GM18507 (cell line): ENCODE measurements at regions not wholly inside any gene's neighbourhood (a gene's known extent, or its start where the extent isn't known, plus 50 kb on each side); places are given as distances from the start of the nearest gene placed in this dataset.
"Not testable (repeated sequence)": the region's sequence is repeated elsewhere in the genome, so short reads cannot be mapped to it uniquely, and the experiment has no call there.

ENCODE experiments used
- DNase-seq: peaks from one replicate; pipeline ENCODE4 v3.0.0; 2011; ENCODE audit warnings: low read depth; ENCODE audit not compliant: insufficient read length; ENCODE audit errors: extremely low spot score
- FAIRE-seq: peaks from 2 replicates; lab custom pipeline; 2011; peaks lifted over from hg19 to GRCh38; lab: Jason Lieb, UNC

- FAIRE-seq (peak; percentile 33), DNase-seq (peak; percentile 90)
Measured at GRCh38 chr7:66413379-66414114, 208.4 kb downstream of the TPST1 start.

GRCh38 chr7:66415659-66416265, 210.6 kb downstream of the TPST1 start:
- DNase-seq (no peak), FAIRE-seq (no peak)

- FAIRE-seq, result no peak
- no peak for DNase-seq
Measured at GRCh38 chr7:66418537-66418936, 210.1 kb upstream of the KCTD7 start.

- DNase-seq, result no peak
- no peak for FAIRE-seq
Measured at GRCh38 chr7:66419210-66419609, 209.5 kb upstream of the KCTD7 start.

- FAIRE-seq (no peak), DNase-seq (no peak)
Measured at GRCh38 chr7:66421830-66422475, 206.7 kb upstream of the KCTD7 start.

- FAIRE-seq, result no peak
- DNase-seq, result no peak
Measured at GRCh38 chr7:66423729-66424128, 205.0 kb upstream of the KCTD7 start.

GRCh38 chr7:66426332-66426731, 202.3 kb upstream of the KCTD7 start:
- no peak for FAIRE-seq

GRCh38 chr7:66426996-66427395, 201.7 kb upstream of the KCTD7 start:
- no peak for FAIRE-seq
- DNase-seq, result no peak

More at GRCh38 chr7:66426332-66426731, 202.3 kb upstream of the KCTD7 start:
- no peak for DNase-seq

- no peak for DNase-seq
- no peak for FAIRE-seq
Measured at GRCh38 chr7:66427956-66428355, 200.7 kb upstream of the KCTD7 start.

- DNase-seq (no peak), FAIRE-seq (no peak)
Measured at GRCh38 chr7:66429498-66430163, 199.1 kb upstream of the KCTD7 start.

GRCh38 chr7:66430164-66430545, 198.5 kb upstream of the KCTD7 start:
- no peak for FAIRE-seq
- no peak for DNase-seq

- DNase-seq, FAIRE-seq: not testable (repeated sequence)
Measured at GRCh38 chr7:66438703-66439405, 189.8 kb upstream of the KCTD7 start.

- DNase-seq (no peak), FAIRE-seq (no peak)
Measured at GRCh38 chr7:66442385-66442784, 186.3 kb upstream of the KCTD7 start.

GRCh38 chr7:66443946-66444345, 184.7 kb upstream of the KCTD7 start:
- DNase-seq, result no peak
- FAIRE-seq, result no peak

- not testable (repeated sequence) for DNase-seq, FAIRE-seq
Measured at GRCh38 chr7:66447007-66447406, 181.7 kb upstream of the KCTD7 start.

GRCh38 chr7:66450814-66451213, 177.9 kb upstream of the KCTD7 start:
- not testable (repeated sequence) for FAIRE-seq, DNase-seq

GRCh38 chr7:66451713-66452112, 177.0 kb upstream of the KCTD7 start:
- not testable (repeated sequence) for DNase-seq

GRCh38 chr7:66452165-66452564, 176.5 kb upstream of the KCTD7 start:
- FAIRE-seq, result no peak

More at GRCh38 chr7:66451713-66452112, 177.0 kb upstream of the KCTD7 start:
- not testable (repeated sequence) for FAIRE-seq

GRCh38 chr7:66453340-66453739, 175.3 kb upstream of the KCTD7 start:
- FAIRE-seq (no peak), DNase-seq (no peak)

More at GRCh38 chr7:66452165-66452564, 176.5 kb upstream of the KCTD7 start:
- DNase-seq, result no peak
